HFF-Myc (cell line): ENCODE measurements at regions not wholly inside any gene's neighbourhood (a gene's known extent, or its start where the extent isn't known, plus 50 kb on each side); places are given as distances from the start of the nearest gene placed in this dataset.

ENCODE experiments used
- DNase-seq: peaks from one replicate; pipeline ENCODE4 v3.0.0-alpha.2; 2011; ENCODE audit warnings: low read depth; ENCODE audit errors: extremely low read depth
- H3K4me3 ChIP-seq: replicated peaks from 2 replicates; pipeline ENCODE4 v1.5.1; 2011; ENCODE audit warnings: low read depth, mild to moderate bottlenecking, control low read depth, low read length
- TF ChIP-seq, protein P1 (sequence below): IDR thresholded peaks from 2 replicates; pipeline ENCODE4 v1.5.1; 2012; ENCODE audit warnings: mild to moderate bottlenecking, low read depth, low read length, control low read depth; ENCODE audit errors: missing control alignments

DNA sequence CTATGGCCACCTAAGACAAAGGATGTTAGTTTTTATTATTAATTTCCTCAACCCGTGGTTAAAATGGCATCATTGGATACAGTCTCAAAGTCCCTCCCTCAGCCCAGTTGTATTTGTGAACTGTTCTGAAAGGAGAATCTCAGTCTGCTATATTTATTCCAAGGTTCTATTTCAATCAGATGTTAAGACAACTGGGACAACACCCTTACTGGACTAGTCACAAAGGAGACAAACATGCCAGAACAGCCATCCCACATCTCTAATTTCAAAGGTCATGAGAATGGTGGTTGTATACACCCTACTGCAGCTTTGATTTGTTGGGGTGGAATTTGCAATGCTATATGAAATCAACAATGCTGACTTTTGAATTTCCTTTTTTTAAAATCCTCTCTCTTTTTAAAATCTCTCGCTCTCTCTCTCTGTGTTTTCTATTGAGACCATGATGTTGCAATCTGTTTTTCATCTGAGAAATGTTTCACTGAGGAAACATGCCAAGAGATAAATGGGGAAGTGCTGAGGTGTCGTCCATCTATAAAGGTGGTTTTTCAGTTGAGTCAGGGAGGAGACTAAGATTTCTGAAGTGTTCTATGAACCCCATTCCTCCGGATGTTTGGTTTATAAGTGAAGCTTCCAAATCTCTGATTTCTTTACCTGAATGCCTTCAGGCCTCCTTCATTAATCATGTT, 201.5 kb upstream of the GATB start:
- H3K4me3 ChIP-seq: no peak overlapping the region
- DNase-seq: no peak
- TF ChIP-seq, protein P1, sequence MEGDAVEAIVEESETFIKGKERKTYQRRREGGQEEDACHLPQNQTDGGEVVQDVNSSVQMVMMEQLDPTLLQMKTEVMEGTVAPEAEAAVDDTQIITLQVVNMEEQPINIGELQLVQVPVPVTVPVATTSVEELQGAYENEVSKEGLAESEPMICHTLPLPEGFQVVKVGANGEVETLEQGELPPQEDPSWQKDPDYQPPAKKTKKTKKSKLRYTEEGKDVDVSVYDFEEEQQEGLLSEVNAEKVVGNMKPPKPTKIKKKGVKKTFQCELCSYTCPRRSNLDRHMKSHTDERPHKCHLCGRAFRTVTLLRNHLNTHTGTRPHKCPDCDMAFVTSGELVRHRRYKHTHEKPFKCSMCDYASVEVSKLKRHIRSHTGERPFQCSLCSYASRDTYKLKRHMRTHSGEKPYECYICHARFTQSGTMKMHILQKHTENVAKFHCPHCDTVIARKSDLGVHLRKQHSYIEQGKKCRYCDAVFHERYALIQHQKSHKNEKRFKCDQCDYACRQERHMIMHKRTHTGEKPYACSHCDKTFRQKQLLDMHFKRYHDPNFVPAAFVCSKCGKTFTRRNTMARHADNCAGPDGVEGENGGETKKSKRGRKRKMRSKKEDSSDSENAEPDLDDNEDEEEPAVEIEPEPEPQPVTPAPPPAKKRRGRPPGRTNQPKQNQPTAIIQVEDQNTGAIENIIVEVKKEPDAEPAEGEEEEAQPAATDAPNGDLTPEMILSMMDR: no peak

DNA sequence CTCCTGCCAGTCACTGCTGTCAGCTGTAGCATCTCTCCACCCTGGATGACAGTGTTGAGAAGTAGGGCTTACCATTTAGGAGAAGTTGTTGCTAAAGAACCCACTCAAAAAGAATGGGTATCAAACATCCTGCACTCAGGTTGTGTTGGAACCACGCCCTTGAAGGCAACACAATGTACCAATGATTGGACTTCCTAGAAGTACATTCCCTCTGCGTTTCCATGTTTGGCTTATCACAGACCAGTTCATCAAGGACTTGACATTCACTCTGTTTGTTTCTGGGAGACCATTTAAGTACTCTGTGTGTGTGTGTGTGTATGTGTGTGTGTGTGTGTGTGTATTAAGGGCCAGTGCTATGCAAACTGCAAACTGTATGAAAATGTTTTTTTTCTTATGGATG, 200.6 kb upstream of the GATB start:
- no peak overlapping the region for H3K4me3 ChIP-seq
- TF ChIP-seq, protein P1: no peak
- DNase-seq: no peak

DNA sequence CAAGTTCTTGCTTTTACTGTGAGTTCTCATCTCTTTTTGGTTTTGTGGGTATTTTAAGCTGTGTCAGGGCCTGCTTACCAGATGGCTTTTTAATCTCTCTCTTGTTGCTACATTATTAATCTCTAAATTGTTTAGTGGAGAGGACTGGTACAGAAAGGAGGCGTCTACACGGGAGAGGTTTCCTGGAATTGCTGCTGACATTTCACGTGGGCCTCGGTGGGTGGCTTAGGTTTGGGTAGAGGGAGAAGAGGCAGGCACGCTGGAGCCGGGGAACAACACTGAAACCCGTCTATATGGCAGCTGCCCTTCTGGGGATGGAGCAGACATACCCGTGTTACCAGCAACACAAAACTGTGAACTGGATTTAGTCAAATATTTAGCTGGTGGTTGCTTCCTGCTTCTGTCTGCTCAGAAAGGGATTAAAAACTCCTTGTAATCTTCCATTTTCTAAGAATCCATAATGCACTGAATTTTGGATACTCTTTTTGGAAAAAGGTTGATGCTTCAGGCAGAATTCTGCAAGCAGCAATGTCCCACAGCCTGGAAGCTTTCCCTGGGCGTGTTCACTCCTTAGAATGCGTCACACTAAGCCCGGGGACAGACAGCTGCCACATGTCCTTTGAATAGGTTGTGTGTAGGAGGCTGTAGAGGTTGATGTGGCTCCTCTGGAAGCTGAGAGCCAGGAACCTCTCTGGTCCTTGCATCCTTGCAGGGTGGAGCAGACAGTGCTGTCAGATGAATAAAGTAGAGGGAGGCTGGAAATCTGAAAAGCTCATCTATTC, 199.8 kb upstream of the GATB start:
- H3K4me3 ChIP-seq: no peak overlapping the region
- no peak for DNase-seq
- TF ChIP-seq, protein P1: no peak

DNA sequence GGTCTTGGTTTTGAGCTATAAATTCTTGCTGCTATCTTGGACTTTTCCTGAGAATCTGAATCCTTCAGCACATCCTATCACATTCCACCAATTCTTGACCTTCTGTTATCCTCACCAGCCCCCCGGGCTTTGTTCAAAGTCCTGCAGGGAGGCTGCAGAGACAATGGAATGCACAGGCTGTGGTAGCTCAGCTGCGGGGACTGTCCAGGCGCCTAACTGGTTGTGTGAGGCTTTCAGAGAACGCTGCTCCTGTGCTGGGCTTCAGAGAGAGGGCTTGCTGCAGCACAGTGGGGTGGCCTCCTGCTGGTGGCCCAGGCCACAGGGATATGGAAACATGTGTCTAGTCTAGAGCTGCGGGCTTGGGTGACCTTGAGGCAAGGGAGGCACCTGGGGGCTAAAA, 196.3 kb upstream of the GATB start:
- DNase-seq: no peak
- H3K4me3 ChIP-seq: no peak overlapping the region
- TF ChIP-seq, protein P1: no peak

GRCh38 chr4:151955721-151956380, 195.0 kb upstream of the GATB start:
- DNase-seq: no peak
- TF ChIP-seq, protein P1: no peak
- no peak overlapping the region for H3K4me3 ChIP-seq

DNA sequence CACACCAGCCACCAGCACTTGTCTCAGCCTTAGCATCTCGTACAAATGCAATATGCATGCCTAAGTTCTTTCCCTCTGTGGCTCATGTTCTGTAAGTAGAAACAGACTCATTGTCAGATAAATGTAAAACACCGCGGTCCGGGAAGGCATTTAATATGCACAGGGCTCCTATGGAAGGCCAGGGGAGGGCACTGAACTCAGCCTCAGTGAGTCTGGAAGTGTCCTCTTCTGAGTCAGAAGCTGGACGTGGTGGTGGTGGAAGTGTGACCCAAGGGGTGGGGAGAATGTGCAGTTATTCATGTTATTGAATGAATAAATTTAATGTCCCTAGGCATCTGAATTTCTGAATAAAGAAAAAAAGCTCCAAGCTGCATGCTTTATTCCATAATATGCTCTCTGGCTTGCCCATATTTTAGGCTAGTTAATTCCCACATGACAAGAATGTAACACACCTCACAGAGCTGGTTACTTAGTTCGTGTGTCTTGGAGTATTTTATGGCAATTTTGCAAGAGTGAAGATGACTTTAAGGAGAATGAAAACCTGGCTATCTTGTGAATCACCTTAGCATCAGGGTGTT, 193.1 kb upstream of the GATB start:
- H3K4me3 ChIP-seq: no peak overlapping the region
- DNase-seq: no peak
- TF ChIP-seq, protein P1: no peak
